ENCODE measurements at regions not wholly inside any gene's neighbourhood (a gene's known extent, or its start where the extent isn't known, plus 50 kb on each side); places are given as distances from the start of the nearest gene placed in this dataset.

GRCh38 chr4:137640156-137640837 is 108.0 kb upstream of the PCDH18 start:
- no peak overlapping the region for H3K4me3 ChIP-seq
- H3K27me3 ChIP-seq (ENCODE audit: low read depth): no peaks in the 10 kb centered on the region
- no peaks in the 10 kb centered on the region for H3K9me3 ChIP-seq (replicated peaks)
- no peaks in the 10 kb centered on the region for H3K36me3 ChIP-seq
- no peak for DNase-seq
- H3K27ac ChIP-seq (replicated peaks): no peak overlapping the region
- TF ChIP-seq, protein P1, sequence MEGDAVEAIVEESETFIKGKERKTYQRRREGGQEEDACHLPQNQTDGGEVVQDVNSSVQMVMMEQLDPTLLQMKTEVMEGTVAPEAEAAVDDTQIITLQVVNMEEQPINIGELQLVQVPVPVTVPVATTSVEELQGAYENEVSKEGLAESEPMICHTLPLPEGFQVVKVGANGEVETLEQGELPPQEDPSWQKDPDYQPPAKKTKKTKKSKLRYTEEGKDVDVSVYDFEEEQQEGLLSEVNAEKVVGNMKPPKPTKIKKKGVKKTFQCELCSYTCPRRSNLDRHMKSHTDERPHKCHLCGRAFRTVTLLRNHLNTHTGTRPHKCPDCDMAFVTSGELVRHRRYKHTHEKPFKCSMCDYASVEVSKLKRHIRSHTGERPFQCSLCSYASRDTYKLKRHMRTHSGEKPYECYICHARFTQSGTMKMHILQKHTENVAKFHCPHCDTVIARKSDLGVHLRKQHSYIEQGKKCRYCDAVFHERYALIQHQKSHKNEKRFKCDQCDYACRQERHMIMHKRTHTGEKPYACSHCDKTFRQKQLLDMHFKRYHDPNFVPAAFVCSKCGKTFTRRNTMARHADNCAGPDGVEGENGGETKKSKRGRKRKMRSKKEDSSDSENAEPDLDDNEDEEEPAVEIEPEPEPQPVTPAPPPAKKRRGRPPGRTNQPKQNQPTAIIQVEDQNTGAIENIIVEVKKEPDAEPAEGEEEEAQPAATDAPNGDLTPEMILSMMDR (IDR thresholded peaks at IDR 0.05; ENCODE audit: borderline replicate concordance): no peak
- intact Hi-C loops (cut with micrococcal nuclease): no loop called here
- no peaks in the 10 kb centered on the region for H3K4me1 ChIP-seq

DNA sequence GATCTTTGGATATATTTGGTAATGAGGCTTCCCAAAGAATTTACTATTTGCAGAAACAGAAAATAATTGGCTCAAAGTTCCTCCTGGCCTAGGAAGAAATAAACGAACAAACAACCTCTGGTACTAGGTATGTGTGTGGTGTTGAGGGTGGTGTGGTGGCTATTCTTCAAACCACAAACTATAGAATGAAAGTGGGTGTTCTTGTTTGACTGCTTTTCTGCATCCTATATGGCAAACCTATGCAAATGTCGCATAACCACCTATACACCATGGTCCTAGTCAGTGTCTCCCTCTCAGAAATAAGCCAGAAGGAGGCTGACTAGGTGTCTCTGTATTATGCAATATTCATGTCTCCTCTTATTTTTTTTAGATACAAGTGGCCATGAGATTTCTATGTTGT is 106.6 kb upstream of the PCDH18 start:
- TF ChIP-seq, protein P1 (IDR thresholded peaks at IDR 0.05; ENCODE audit: borderline replicate concordance): no peak
- Histone ChIP-seq H3K27ac (replicated peaks) (no peak overlapping the region), H3K4me1 (no peaks in the 10 kb centered on the region), H3K4me3 (no peak overlapping the region), H3K36me3 (no peaks in the 10 kb centered on the region), H3K9me3 (replicated peaks) (no peaks in the 10 kb centered on the region), H3K27me3 (ENCODE audit: low read depth) (no peaks in the 10 kb centered on the region)
- DNase-seq: no peak
- intact Hi-C loops (cut with micrococcal nuclease): no loop called here

GRCh38 chr4:137635601-137636000 is 103.3 kb upstream of the PCDH18 start:
- intact Hi-C loops (cut with micrococcal nuclease): no loop called here
- peaks cover 3% of the 10 kb centered on the region for H3K9me3 ChIP-seq (replicated peaks)
- no peaks in the 10 kb centered on the region for H3K4me1 ChIP-seq
- H3K4me3 ChIP-seq: no peak overlapping the region
- peak overlapping the region; percentile 42 for H3K27ac ChIP-seq (replicated peaks)
- TF ChIP-seq, protein P1 (IDR thresholded peaks at IDR 0.05; ENCODE audit: borderline replicate concordance): no peak
- H3K36me3 ChIP-seq: no peaks in the 10 kb centered on the region
- H3K27me3 ChIP-seq (ENCODE audit: low read depth): no peaks in the 10 kb centered on the region
- no peak for DNase-seq

DNA sequence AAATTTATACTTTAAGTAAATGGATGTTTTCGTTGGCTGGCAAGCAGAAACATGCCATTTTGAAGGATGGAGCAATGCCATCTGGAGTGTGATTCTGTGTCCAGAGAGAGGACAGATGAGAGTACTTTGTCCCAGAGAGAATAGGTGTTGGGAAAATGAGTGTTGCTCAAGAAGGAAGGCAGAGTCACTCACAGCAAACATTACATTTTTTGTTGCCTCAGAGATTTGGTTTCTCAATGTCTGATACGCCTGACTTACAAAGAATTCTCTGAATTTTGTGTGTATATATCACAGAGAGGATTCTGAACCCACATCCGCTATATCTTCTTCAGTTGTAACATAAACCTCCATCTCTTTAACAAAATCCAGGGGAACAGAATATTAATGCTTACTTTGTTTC is 102.8 kb upstream of the PCDH18 start:
- intact Hi-C loops (cut with micrococcal nuclease): no loop called here
- Histone ChIP-seq H3K9me3 (replicated peaks) (peaks cover 3% of the 10 kb centered on the region), H3K27me3 (ENCODE audit: low read depth) (no peaks in the 10 kb centered on the region), H3K4me3 (no peak overlapping the region), H3K27ac (replicated peaks) (peak overlapping the region; percentile 42), H3K4me1 (no peaks in the 10 kb centered on the region), H3K36me3 (no peaks in the 10 kb centered on the region)
- no peak for DNase-seq
- TF ChIP-seq, protein P1 (IDR thresholded peaks at IDR 0.05; ENCODE audit: borderline replicate concordance): no peak

- DNase-seq: no peak
- H3K4me1 ChIP-seq: no peaks in the 10 kb centered on the region
- no peak overlapping the region for H3K27ac ChIP-seq (replicated peaks)
- TF ChIP-seq, protein P1 (IDR thresholded peaks at IDR 0.05; ENCODE audit: borderline replicate concordance): no peak
- no peaks in the 10 kb centered on the region for H3K27me3 ChIP-seq (ENCODE audit: low read depth)
- H3K4me3 ChIP-seq: no peak overlapping the region
- H3K9me3 ChIP-seq (replicated peaks): peaks cover 3% of the 10 kb centered on the region
- intact Hi-C loops (cut with micrococcal nuclease): no loop called here
- H3K36me3 ChIP-seq: no peaks in the 10 kb centered on the region
Observed at GRCh38 chr4:137632842-137633241, 100.5 kb upstream of the PCDH18 start.

All from left ventricle myocardium inferior (tissue), 1 donor.